K562 (cell line): ENCODE measurements at regions not wholly inside any gene's neighbourhood (a gene's known extent, or its start where the extent isn't known, plus 50 kb on each side); places are given as distances from the start of the nearest gene placed in this dataset.

Source experiments
- CREB1 ChIP-seq, 2 experiments: sonication (generic) in 1 of 2; formaldehyde crosslinking in 1 of 2; IDR thresholded peaks; 2 replicates each; pipeline versions ENCODE4 v1.6.1 to v1.8.0; 2012 to 2022; ENCODE audit warnings: inconsistent platforms in 1 of 2, mild to moderate bottlenecking in 1 of 2, missing genetic modification reagents in 1 of 2, moderate library complexity in 1 of 2
- FOSL1 ChIP-seq: fragments of 200-800 bp; sonication (Bioruptor generic); conservative IDR thresholded peaks from 2 replicates; pipeline ENCODE4 v1.6.1; 2016; ENCODE audit warnings: missing genetic modification characterization, missing compliant biosample characterization
- MXI1 ChIP-seq: IDR thresholded peaks from 2 replicates; pipeline ENCODE4 v1.6.1; 2011; ENCODE audit warnings: low read depth, mild to moderate bottlenecking, improper control_type of control experiment, low read length
- PTTG1 ChIP-seq: fragments of 450-650 bp; IDR thresholded peaks from 2 replicates; pipeline ENCODE4 v1.6.1; 2016; ENCODE audit warnings: low read depth, mild to moderate bottlenecking, missing genetic modification characterization, missing compliant biosample characterization
- TF ChIP-seq, protein P1 (sequence below), 2 experiments: fragments of 450-650 bp in 1 of 2; sonication (generic) in 1 of 2; formaldehyde crosslinking; conservative IDR thresholded peaks; 2 replicates each; pipeline versions ENCODE4 v1.4.0 to v1.8.1; 2020 to 2022; ENCODE audit warnings: mild to moderate bottlenecking in 1 of 2, missing genetic modification reagents in 1 of 2
- TF ChIP-seq, protein P2 (sequence below): fragments of 450-650 bp; IDR thresholded peaks from 2 replicates; pipeline ENCODE4 v1.7.1; 2018; ENCODE audit warnings: mild to moderate bottlenecking, low read depth; ENCODE audit not compliant: partially characterized antibody

- TF ChIP-seq, protein P1, sequence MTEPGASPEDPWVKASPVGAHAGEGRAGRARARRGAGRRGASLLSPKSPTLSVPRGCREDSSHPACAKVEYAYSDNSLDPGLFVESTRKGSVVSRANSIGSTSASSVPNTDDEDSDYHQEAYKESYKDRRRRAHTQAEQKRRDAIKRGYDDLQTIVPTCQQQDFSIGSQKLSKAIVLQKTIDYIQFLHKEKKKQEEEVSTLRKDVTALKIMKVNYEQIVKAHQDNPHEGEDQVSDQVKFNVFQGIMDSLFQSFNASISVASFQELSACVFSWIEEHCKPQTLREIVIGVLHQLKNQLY (CRISPR knock-in tag; conservative IDR thresholded peaks at IDR 0.05) = no peak
- TF ChIP-seq CREB1 (IDR thresholded peaks at IDR 0.05) (no peak), CREB1 (CRISPR knock-in tag; IDR thresholded peaks at IDR 0.05) (no peak), MXI1 (no peak), FOSL1 (tag) (no peak), PTTG1 (tag) (no peak)
- TF ChIP-seq, protein P2, sequence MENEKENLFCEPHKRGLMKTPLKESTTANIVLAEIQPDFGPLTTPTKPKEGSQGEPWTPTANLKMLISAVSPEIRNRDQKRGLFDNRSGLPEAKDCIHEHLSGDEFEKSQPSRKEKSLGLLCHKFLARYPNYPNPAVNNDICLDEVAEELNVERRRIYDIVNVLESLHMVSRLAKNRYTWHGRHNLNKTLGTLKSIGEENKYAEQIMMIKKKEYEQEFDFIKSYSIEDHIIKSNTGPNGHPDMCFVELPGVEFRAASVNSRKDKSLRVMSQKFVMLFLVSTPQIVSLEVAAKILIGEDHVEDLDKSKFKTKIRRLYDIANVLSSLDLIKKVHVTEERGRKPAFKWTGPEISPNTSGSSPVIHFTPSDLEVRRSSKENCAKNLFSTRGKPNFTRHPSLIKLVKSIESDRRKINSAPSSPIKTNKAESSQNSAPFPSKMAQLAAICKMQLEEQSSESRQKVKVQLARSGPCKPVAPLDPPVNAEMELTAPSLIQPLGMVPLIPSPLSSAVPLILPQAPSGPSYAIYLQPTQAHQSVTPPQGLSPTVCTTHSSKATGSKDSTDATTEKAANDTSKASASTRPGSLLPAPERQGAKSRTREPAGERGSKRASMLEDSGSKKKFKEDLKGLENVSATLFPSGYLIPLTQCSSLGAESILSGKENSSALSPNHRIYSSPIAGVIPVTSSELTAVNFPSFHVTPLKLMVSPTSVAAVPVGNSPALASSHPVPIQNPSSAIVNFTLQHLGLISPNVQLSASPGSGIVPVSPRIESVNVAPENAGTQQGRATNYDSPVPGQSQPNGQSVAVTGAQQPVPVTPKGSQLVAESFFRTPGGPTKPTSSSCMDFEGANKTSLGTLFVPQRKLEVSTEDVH = no peak
Measured at GRCh38 chr14:76574416-76575095, 186.7 kb upstream of the VASH1 start.
